ENCODE measurements at regions not wholly inside any gene's neighbourhood (a gene's known extent, or its start where the extent isn't known, plus 50 kb on each side); places are given as distances from the start of the nearest gene placed in this dataset.

DNA sequence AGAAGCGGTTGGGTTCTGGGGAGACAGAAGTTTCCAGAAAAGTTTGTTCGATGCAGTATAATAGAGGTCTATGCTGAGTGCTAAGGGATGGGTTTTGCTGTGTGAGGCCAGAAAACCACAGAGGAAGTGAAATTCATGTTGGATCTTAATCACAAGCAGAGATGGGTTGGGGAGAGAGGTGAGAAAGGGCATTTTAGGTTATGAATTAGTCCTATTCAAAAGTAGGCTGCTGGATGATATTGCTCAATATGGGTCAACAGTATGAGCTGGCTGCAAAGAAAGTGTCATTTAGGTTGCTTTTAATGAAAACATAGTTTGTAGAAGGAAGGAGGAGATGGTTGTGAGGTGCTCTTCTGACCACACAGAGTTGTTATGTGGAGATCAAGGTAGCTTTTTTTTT, 118.8 kb upstream of the LHCGR start:
- DNase-seq (ENCODE audit: low read depth): no peak
- no peak overlapping the region for H3K4me3 ChIP-seq (ENCODE audit: low read length)
- TF ChIP-seq, protein P1, sequence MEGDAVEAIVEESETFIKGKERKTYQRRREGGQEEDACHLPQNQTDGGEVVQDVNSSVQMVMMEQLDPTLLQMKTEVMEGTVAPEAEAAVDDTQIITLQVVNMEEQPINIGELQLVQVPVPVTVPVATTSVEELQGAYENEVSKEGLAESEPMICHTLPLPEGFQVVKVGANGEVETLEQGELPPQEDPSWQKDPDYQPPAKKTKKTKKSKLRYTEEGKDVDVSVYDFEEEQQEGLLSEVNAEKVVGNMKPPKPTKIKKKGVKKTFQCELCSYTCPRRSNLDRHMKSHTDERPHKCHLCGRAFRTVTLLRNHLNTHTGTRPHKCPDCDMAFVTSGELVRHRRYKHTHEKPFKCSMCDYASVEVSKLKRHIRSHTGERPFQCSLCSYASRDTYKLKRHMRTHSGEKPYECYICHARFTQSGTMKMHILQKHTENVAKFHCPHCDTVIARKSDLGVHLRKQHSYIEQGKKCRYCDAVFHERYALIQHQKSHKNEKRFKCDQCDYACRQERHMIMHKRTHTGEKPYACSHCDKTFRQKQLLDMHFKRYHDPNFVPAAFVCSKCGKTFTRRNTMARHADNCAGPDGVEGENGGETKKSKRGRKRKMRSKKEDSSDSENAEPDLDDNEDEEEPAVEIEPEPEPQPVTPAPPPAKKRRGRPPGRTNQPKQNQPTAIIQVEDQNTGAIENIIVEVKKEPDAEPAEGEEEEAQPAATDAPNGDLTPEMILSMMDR (conservative IDR thresholded peaks at IDR 0.05; ENCODE audit: low read depth, low read length): no peak

GRCh38 chr2:48873666-48874065, 118.1 kb upstream of the LHCGR start:
- DNase-seq (ENCODE audit: low read depth): no peak
- H3K4me3 ChIP-seq (ENCODE audit: low read length): no peak overlapping the region
- TF ChIP-seq, protein P1 (conservative IDR thresholded peaks at IDR 0.05; ENCODE audit: low read depth, low read length): no peak

DNA sequence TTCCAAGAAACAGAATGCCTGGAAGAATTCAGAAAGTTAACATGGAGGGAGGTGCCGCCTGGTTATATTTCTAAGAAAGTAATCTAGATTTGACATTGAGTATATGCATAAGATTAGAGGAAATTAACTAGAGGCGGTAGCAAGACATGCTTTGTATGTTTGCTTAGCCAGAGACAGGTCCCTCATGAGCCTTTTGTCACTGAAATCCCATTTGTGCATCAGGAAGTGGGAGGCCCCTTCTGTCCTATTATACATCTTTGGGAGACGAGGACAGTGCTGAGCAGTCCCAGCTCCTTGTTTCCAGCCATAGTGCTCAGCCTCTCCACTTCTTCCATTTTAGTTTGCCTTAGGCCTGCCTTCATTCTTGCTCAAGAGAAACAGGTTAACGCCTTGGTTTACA, 115.4 kb upstream of the LHCGR start:
- TF ChIP-seq, protein P1 (conservative IDR thresholded peaks at IDR 0.05; ENCODE audit: low read depth, low read length): no peak
- no peak for DNase-seq (ENCODE audit: low read depth)
- H3K4me3 ChIP-seq (ENCODE audit: low read length): no peak overlapping the region

- H3K4me3 ChIP-seq (ENCODE audit: low read length): no peak overlapping the region
- DNase-seq (ENCODE audit: low read depth): no peak
- TF ChIP-seq, protein P1 (conservative IDR thresholded peaks at IDR 0.05; ENCODE audit: low read depth, low read length): no peak
Measured at GRCh38 chr2:48870503-48870902, 115.0 kb upstream of the LHCGR start.

DNA sequence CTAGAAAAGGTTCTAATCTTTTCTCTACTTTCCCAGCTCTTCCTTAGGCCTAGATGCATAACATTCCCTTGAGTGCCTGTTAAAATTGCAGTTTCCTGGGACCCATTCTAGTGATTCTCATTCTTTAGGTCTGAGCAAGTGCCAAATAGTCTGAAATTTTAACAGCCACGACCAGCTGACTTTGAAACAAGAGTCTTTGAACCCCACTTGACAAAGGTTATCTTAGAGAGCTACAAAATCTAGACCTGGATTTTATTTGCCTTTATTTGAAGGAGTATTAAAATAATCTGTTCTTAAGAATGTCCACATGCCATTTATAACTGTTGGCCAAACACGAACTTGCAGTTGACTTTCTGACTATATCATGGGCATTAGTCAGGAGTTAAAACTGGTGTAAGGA, 110.2 kb upstream of the LHCGR start:
- H3K4me3 ChIP-seq (ENCODE audit: low read length): no peak overlapping the region
- TF ChIP-seq, protein P1 (conservative IDR thresholded peaks at IDR 0.05; ENCODE audit: low read depth, low read length): no peak
- DNase-seq (ENCODE audit: low read depth): no peak

- TF ChIP-seq, protein P1 (conservative IDR thresholded peaks at IDR 0.05; ENCODE audit: low read depth, low read length): no peak
- no peak overlapping the region for H3K4me3 ChIP-seq (ENCODE audit: low read length)
- no peak for DNase-seq (ENCODE audit: low read depth)
Measured at GRCh38 chr2:48860380-48860779, 104.9 kb upstream of the LHCGR start.

GRCh38 chr2:48856657-48857056, 101.1 kb upstream of the LHCGR start:
- no peak for DNase-seq (ENCODE audit: low read depth)
- H3K4me3 ChIP-seq (ENCODE audit: low read length): no peak overlapping the region
- TF ChIP-seq, protein P1 (conservative IDR thresholded peaks at IDR 0.05; ENCODE audit: low read depth, low read length): no peak
